ENCODE measurements at regions not wholly inside any gene's neighbourhood (a gene's known extent, or its start where the extent isn't known, plus 50 kb on each side); places are given as distances from the start of the nearest gene placed in this dataset.

GRCh38 chr10:9745158-9745557, 1272.5 kb upstream of the CELF2 start:
- TF ChIP-seq POLR2A (IDR thresholded peaks at IDR 0.05; ENCODE audit: low read depth, low read length) (no peak), TAF1 (IDR thresholded peaks at IDR 0.05; ENCODE audit: borderline replicate concordance, low read depth, low read length) (no peak), POLR2AphosphoS5 (IDR thresholded peaks at IDR 0.05; ENCODE audit: low read depth, low read length) (no peak)
